K562 (cell line): ENCODE measurements at regions not wholly inside any gene's neighbourhood (a gene's known extent, or its start where the extent isn't known, plus 50 kb on each side); places are given as distances from the start of the nearest gene placed in this dataset.

Source experiments
- ATAC-seq: fragments of 200-7000 bp; cut with Tn5 transposase; 3 replicates; pipeline ENCODE4 v1.9.1; 2020; ENCODE audit warnings: moderate library complexity
- BruUV-seq: library from RNA; stranded (reverse); fragments of 400-500 nt; replicated peaks from 2 replicates; lab custom pipeline; 2021; lab: Mats Ljungman, UMichigan
- CTCF ChIA-PET: fragments of 300-600 bp; formaldehyde crosslinking; extraction: SDS; loops from one replicate; lab custom pipeline; 2021; ENCODE audit warnings: low intra/inter-chr PET ratio; lab: Yijun Ruan, JAX
- POLR2A ChIA-PET: fragments of 300-600, 350-650 bp; sonication (Branson Sonifier 250); formaldehyde crosslinking; extraction: SDS; loops from one replicate; lab custom pipeline; 2021; ENCODE audit warnings: antibody characterized with exemption, inconsistent platforms; lab: Yijun Ruan, JAX
- DNase-seq, 4 experiments: peaks; one replicate each; pipeline versions ENCODE4 v3.0.0 to v3.0.0-alpha.2; 2011 to 2018; ENCODE audit warnings: low spot score in 3 of 4, mixed read lengths in 3 of 4; ENCODE audit errors: extremely low read depth in 1 of 4
- FAIRE-seq: peaks from 2 replicates; lab custom pipeline; 2011; peaks lifted over from hg19 to GRCh38; lab: Jason Lieb, UNC
- H2AFZ ChIP-seq: 2 replicates; pipeline ENCODE4 v1.6.0; 2011; ENCODE audit warnings: low read depth, low read length, control low read depth, inconsistent platforms
- H3K27ac ChIP-seq: fragments of 200-600 bp; 3 replicates; pipeline ENCODE4 v1.8.0; 2011; ENCODE audit warnings: low read depth, mild to moderate bottlenecking, control low read depth, inconsistent platforms, low read length, moderate library complexity, mixed read lengths; ENCODE audit errors: extremely low read depth
- H3K27me3 ChIP-seq, 2 experiments: fragments of 300-600 bp in 1 of 2; 2 replicates in 1 of 2; 3 replicates in 1 of 2; pipeline versions ENCODE4 v1.6.0 to v1.8.0; 2011; ENCODE audit warnings: inconsistent platforms in 2 of 2, low read length in 2 of 2, mild to moderate bottlenecking in 1 of 2, mixed read lengths in 1 of 2, moderate library complexity in 1 of 2; ENCODE audit not compliant: control insufficient read depth in 2 of 2, insufficient read depth in 2 of 2
- H3K36me3 ChIP-seq: fragments of 300-600 bp; 3 replicates; pipeline ENCODE4 v1.8.0; 2011; ENCODE audit warnings: mild to moderate bottlenecking, low read length, inconsistent platforms; ENCODE audit not compliant: control insufficient read depth, insufficient read depth
- H3K4me1 ChIP-seq, 2 experiments: fragments of 200-600 bp in 1 of 2; replicated peaks in 1 of 2; 2 replicates in 1 of 2; 3 replicates in 1 of 2; pipeline versions ENCODE4 v1.5.1 to v1.8.0; 2011; ENCODE audit warnings: inconsistent platforms in 2 of 2, low read length in 2 of 2, mild to moderate bottlenecking in 1 of 2, mixed read lengths in 1 of 2, moderate library complexity in 1 of 2; ENCODE audit not compliant: control insufficient read depth in 2 of 2, insufficient read depth in 2 of 2
- H3K4me2 ChIP-seq: 2 replicates; pipeline ENCODE4 v1.6.1; 2011; ENCODE audit warnings: low read length, control low read depth, inconsistent platforms, mixed read lengths; ENCODE audit not compliant: insufficient read depth
- H3K4me3 ChIP-seq: fragments of 200-600 bp; sonication (generic), shearing (Covaris generic); 2 replicates; pipeline ENCODE4 v1.5.1; 2016; ENCODE audit warnings: control low read depth, inconsistent platforms
- H3K79me2 ChIP-seq: fragments of 200-600 bp; 3 replicates; pipeline ENCODE4 v1.8.0; 2011; ENCODE audit warnings: low read length, inconsistent platforms; ENCODE audit not compliant: control insufficient read depth, insufficient read depth
- H3K9ac ChIP-seq, 2 experiments: 2 replicates each; pipeline versions ENCODE4 v1.6.0 to v1.6.1; 2011; ENCODE audit warnings: low read depth in 2 of 2, low read length in 2 of 2, control low read depth in 1 of 2, inconsistent platforms in 1 of 2, mild to moderate bottlenecking in 1 of 2, mixed read lengths in 1 of 2; ENCODE audit not compliant: insufficient read depth in 1 of 2
- H3K9me1 ChIP-seq: one replicate; pipeline ENCODE4 v1.6.0; 2011; ENCODE audit warnings: inconsistent platforms, mild to moderate bottlenecking, low read length, moderate library complexity; ENCODE audit not compliant: control insufficient read depth, insufficient read depth
- H3K9me3 ChIP-seq: replicated peaks from 2 replicates; pipeline ENCODE4 v1.5.1; 2011; ENCODE audit warnings: low read depth, low read length, inconsistent platforms; ENCODE audit not compliant: control insufficient read depth, insufficient read depth
- H4K20me1 ChIP-seq: replicated peaks from 2 replicates; pipeline ENCODE4 v1.6.1; 2011; ENCODE audit warnings: low read length, inconsistent platforms, mixed read lengths; ENCODE audit not compliant: control insufficient read depth, insufficient read depth
- ARID2 ChIP-seq: fragments of 450-650 bp; IDR thresholded peaks from 2 replicates; pipeline ENCODE4 v1.6.1; 2017; ENCODE audit warnings: antibody characterized with exemption, mild to moderate bottlenecking
- ATF4 ChIP-seq: fragments of 450-650 bp; formaldehyde crosslinking; IDR thresholded peaks from 2 replicates; pipeline ENCODE4 v1.4.0; 2022; ENCODE audit warnings: mild to moderate bottlenecking, moderate library complexity
- ERF ChIP-seq: fragments of 450-650 bp; formaldehyde crosslinking; IDR thresholded peaks from 2 replicates; pipeline ENCODE4 v1.4.0; 2020; ENCODE audit warnings: mild to moderate bottlenecking, mixed read lengths
- GABPB1 ChIP-seq: sonication (generic); formaldehyde crosslinking; IDR thresholded peaks from 2 replicates; pipeline ENCODE4 v1.8.0; 2022; ENCODE audit warnings: mild to moderate bottlenecking, missing genetic modification reagents
- KLF1 ChIP-seq: fragments of 450-650 bp; IDR thresholded peaks from 2 replicates; pipeline ENCODE4 v1.6.1; 2016; ENCODE audit warnings: missing genetic modification characterization, missing compliant biosample characterization
- PRDM10 ChIP-seq: fragments of 450-650 bp; IDR thresholded peaks from 2 replicates; pipeline ENCODE4 v1.6.1; 2018; ENCODE audit not compliant: partially characterized antibody
- SRSF7 ChIP-seq: fragments of 200-400 bp; formaldehyde crosslinking; optimal IDR thresholded peaks from 2 replicates; pipeline ENCODE3; 2017; ENCODE audit warnings: mild to moderate bottlenecking, low read depth, low read length
- THAP7 ChIP-seq: fragments of 250-450 bp; sonication (Bioruptor Pico); IDR thresholded peaks from 2 replicates; pipeline ENCODE4 v1.5.0; 2021
- THRA ChIP-seq: fragments of 450-650 bp; IDR thresholded peaks from 2 replicates; pipeline ENCODE4 v1.6.1; 2017; ENCODE audit warnings: mild to moderate bottlenecking, moderate library complexity
- TSHZ1 ChIP-seq: fragments of 250-450 bp; sonication (Bioruptor Pico); IDR thresholded peaks from 2 replicates; pipeline ENCODE4 v1.4.0; 2020; ENCODE audit warnings: mild to moderate bottlenecking, moderate library complexity
- WHSC1 ChIP-seq: IDR thresholded peaks from one replicate; pipeline ENCODE4 v1.6.1; 2012; ENCODE audit warnings: low read length, control low read depth, inconsistent platforms
- ZNF408 ChIP-seq: fragments of 250-450 bp; sonication (Bioruptor Pico); IDR thresholded peaks from 2 replicates; pipeline ENCODE4 v1.4.0; 2020; ENCODE audit warnings: low read depth, mild to moderate bottlenecking, moderate library complexity
- ZNF584 ChIP-seq: fragments of 200-800 bp; sonication (Bioruptor generic); IDR thresholded peaks from 2 replicates; pipeline ENCODE4 v1.6.1; 2016; ENCODE audit warnings: low read depth, mild to moderate bottlenecking, missing genetic modification characterization, missing compliant biosample characterization
- WGBS: fragments of 100-300 bp; shearing (Covaris generic); methylation state at CpG from one replicate; pipeline ENCODE4 v1.1.6; 2016; ENCODE audit warnings: low coverage, mixed read lengths; ENCODE audit not compliant: insufficient coverage; ENCODE audit errors: missing lambda C conversion rate; 5-methylcytosine and 5-hydroxymethylcytosine counted together
- in situ Hi-C: fragments of 300-500 bp; cut with MboI; formaldehyde crosslinking; loops from 4 replicates; pipeline ENCODE4 v1.15.0; 2018; ENCODE audit warnings: inconsistent platforms, mixed read lengths
- intact Hi-C: fragments of 100-400 bp; cut with micrococcal nuclease; formaldehyde crosslinking; loops from 2 replicates; pipeline ENCODE4 v1.14.2; 2022

- Histone ChIP-seq H3K4me1 (peaks cover 0 to 16% of the 10 kb centered on the region in 2 experiments; a peak in 3 of 5 replicates), H3K4me3 (no peak overlapping the region), H3K4me2 (no peak overlapping the region), H3K36me3 (no peaks in the 10 kb centered on the region), H3K9me3 (no peaks in the 10 kb centered on the region), H3K27me3 (no peaks in the 10 kb centered on the region; a peak in 2 of 5 replicates), H3K9ac (no peak overlapping the region), H4K20me1 (no peaks in the 10 kb centered on the region), H3K27ac (no peak overlapping the region), H3K9me1 (no peaks in the 10 kb centered on the region), H3K79me2 (no peaks in the 10 kb centered on the region), H2AFZ (no peak overlapping the region)
- CTCF ChIA-PET: no interaction called here
- in situ Hi-C loops: no loop called here
- DNase-seq (no peak), ATAC-seq (no peak), FAIRE-seq (no peak)
- WGBS: 2% methylated on average over 3 of the region's 3 CpGs
- no TSS peak for BruUV-seq
- POLR2A ChIA-PET: no interaction called here
- intact Hi-C loops: no loop called here
- TF ChIP-seq KLF1 (tag) (no peak), ATF4 (CRISPR knock-in tag) (no peak), TSHZ1 (no peak), PRDM10 (no peak), ERF (no peak), ZNF408 (CRISPR knock-in tag) (no peak), SRSF7 (no peak), THRA (no peak), THAP7 (CRISPR knock-in tag) (no peak), ARID2 (no peak), GABPB1 (CRISPR knock-in tag) (no peak), WHSC1 (no peak), ZNF584 (CRISPR knock-in tag) (no peak)
Observed at GRCh38 chr1:87432685-87433084, 104.0 kb downstream of the LMO4 start.
